Neuronal stem cell (in vitro differentiated cells): ENCODE measurements at regions not wholly inside any gene's neighbourhood (a gene's known extent, or its start where the extent isn't known, plus 50 kb on each side); places are given as distances from the start of the nearest gene placed in this dataset.

Experiments used
- DNase-seq: peaks from one replicate; pipeline ENCODE4 v3.0.0-alpha.2; 2013; ENCODE audit warnings: low spot score
- H2AFZ ChIP-seq: one replicate; pipeline ENCODE4 v1.6.1; 2013; ENCODE audit warnings: mild to moderate bottlenecking, low read length, inconsistent platforms
- H2AK5ac ChIP-seq: 2 replicates; pipeline ENCODE4 v1.6.1; 2013; ENCODE audit warnings: low read depth, mild to moderate bottlenecking, inconsistent platforms, low read length, moderate library complexity, mixed read lengths
- H2BK120ac ChIP-seq: 2 replicates; pipeline ENCODE4 v1.6.1; 2013; ENCODE audit warnings: low read depth, mild to moderate bottlenecking, inconsistent platforms, low read length, moderate library complexity, mixed read lengths
- H2BK12ac ChIP-seq: one replicate; pipeline ENCODE4 v1.6.1; 2013; ENCODE audit warnings: low read length, inconsistent platforms
- H2BK15ac ChIP-seq: 2 replicates; pipeline ENCODE4 v1.6.1; 2013; ENCODE audit warnings: mild to moderate bottlenecking, low read length, inconsistent platforms, mixed read lengths
- H2BK5ac ChIP-seq: one replicate; pipeline ENCODE4 v1.6.1; 2013; ENCODE audit warnings: inconsistent platforms, mild to moderate bottlenecking, low read length, moderate library complexity
- H3K14ac ChIP-seq: one replicate; pipeline ENCODE4 v1.6.1; 2013; ENCODE audit warnings: low read length, inconsistent platforms
- H3K18ac ChIP-seq: 2 replicates; pipeline ENCODE4 v1.6.1; 2013; ENCODE audit warnings: low read length, inconsistent platforms
- H3K23ac ChIP-seq: 2 replicates; pipeline ENCODE4 v1.6.1; 2013; ENCODE audit warnings: low read depth, mild to moderate bottlenecking, mixed read lengths, low read length, inconsistent platforms; ENCODE audit not compliant: poor library complexity
- H3K27ac ChIP-seq: replicated peaks from 3 replicates; pipeline ENCODE4 v1.5.1; 2013; ENCODE audit warnings: low read length, inconsistent platforms
- H3K27me3 ChIP-seq, 3 experiments: 2 replicates each; pipeline ENCODE4 v1.6.1; 2013; ENCODE audit warnings: low read length in 3 of 3, mild to moderate bottlenecking in 2 of 3, inconsistent platforms in 1 of 3, low read depth in 1 of 3, mixed read lengths in 1 of 3, moderate library complexity in 1 of 3; ENCODE audit not compliant: control insufficient read depth in 3 of 3, insufficient read depth in 3 of 3
- H3K36me3 ChIP-seq, 2 donors: replicated peaks in 1 of 2; 2 replicates each; pipeline ENCODE4 v1.6.1; 2013; ENCODE audit warnings: low read length in 2 of 2; ENCODE audit not compliant: control insufficient read depth in 2 of 2, insufficient read depth in 2 of 2
- H3K4ac ChIP-seq: 2 replicates; pipeline ENCODE4 v1.6.1; 2013; ENCODE audit warnings: inconsistent platforms, mild to moderate bottlenecking, low read length, moderate library complexity
- H3K4me1 ChIP-seq, 2 donors: 1 replicate in 1 of 2; 2 replicates in 1 of 2; pipeline ENCODE4 v1.6.1; 2013; ENCODE audit warnings: low read length in 2 of 2, low read depth in 1 of 2; ENCODE audit not compliant: control insufficient read depth in 2 of 2, insufficient read depth in 1 of 2
- H3K4me2 ChIP-seq: one replicate; pipeline ENCODE4 v1.6.1; 2013; ENCODE audit warnings: mild to moderate bottlenecking, low read length, inconsistent platforms; ENCODE audit not compliant: insufficient read depth, poor library complexity, severe bottlenecking
- H3K4me3 ChIP-seq, 2 donors: 2 replicates each; pipeline ENCODE4 v1.5.1; 2013; ENCODE audit warnings: low read length in 2 of 2, mild to moderate bottlenecking in 2 of 2, inconsistent platforms in 1 of 2, moderate library complexity in 1 of 2
- H3K79me1 ChIP-seq: one replicate; pipeline ENCODE4 v1.6.1; 2013; ENCODE audit warnings: low read depth, mild to moderate bottlenecking, inconsistent platforms, low read length, moderate library complexity
- H3K9ac ChIP-seq: one replicate; pipeline ENCODE4 v1.6.1; 2013; ENCODE audit warnings: mild to moderate bottlenecking, low read depth, low read length, inconsistent platforms; ENCODE audit not compliant: poor library complexity
- H3K9me3 ChIP-seq, 2 donors: replicated peaks in 1 of 2; 2 replicates each; pipeline versions ENCODE3 to v1.6.1; 2013; ENCODE audit warnings: low read length in 2 of 2, mild to moderate bottlenecking in 2 of 2, inconsistent platforms in 1 of 2, low read depth in 1 of 2, mixed read lengths in 1 of 2, moderate library complexity in 1 of 2; ENCODE audit not compliant: control insufficient read depth in 2 of 2, insufficient read depth in 1 of 2
- H4K8ac ChIP-seq: one replicate; pipeline ENCODE4 v1.6.1; 2013; ENCODE audit warnings: low read depth, mild to moderate bottlenecking, inconsistent platforms, low read length, moderate library complexity
- H4K91ac ChIP-seq: one replicate; pipeline ENCODE4 v1.6.1; 2013; ENCODE audit warnings: low read length, low read depth, mild to moderate bottlenecking, inconsistent platforms; ENCODE audit not compliant: poor library complexity
- whole genome bisulfite sequencing, 2 donors: extraction: QIAGEN DNeasy Blood & Tissue Kit; methylation state at CpG; one replicate each; pipeline ENCODE4 v1.1.7; 2013; ENCODE audit warnings: missing lambda C conversion rate in 2 of 2, mixed read lengths in 1 of 2; ENCODE audit not compliant: insufficient read length in 2 of 2, insufficient replicate concordance in 1 of 2; ENCODE audit errors: extremely low coverage in 2 of 2; 5-methylcytosine and 5-hydroxymethylcytosine counted together

GRCh38 chr1:157235307-157235706 lies 97.1 kb upstream of the ETV3 start:
- Histone ChIP-seq H2BK15ac (no peak overlapping the region), H3K4me3 (no peak overlapping the region), H3K27ac (no peak overlapping the region), H3K4ac (no peak overlapping the region), H2AFZ (no peak overlapping the region), H3K36me3 (no peaks in the 10 kb centered on the region), H3K4me1 (no peaks in the 10 kb centered on the region), H3K4me2 (no peak overlapping the region), H3K18ac (no peak overlapping the region), H2AK5ac (no peak overlapping the region), H2BK120ac (no peak overlapping the region), H4K8ac (no peak overlapping the region), H4K91ac (no peak overlapping the region), H3K23ac (no peak overlapping the region), H3K14ac (no peak overlapping the region), H3K9ac (no peak overlapping the region), H2BK12ac (no peak overlapping the region), H2BK5ac (no peak overlapping the region), H3K9me3 (no peaks in the 10 kb centered on the region), H3K79me1 (no peaks in the 10 kb centered on the region), H3K27me3 (peaks cover 0 to 10% (median 0%) of the 10 kb centered on the region in 3 experiments)
- no peak for DNase-seq
- no CpG with 5 or more reads among the region's 4 CpGs for WGBS, 2 donors

- Histone ChIP-seq H3K14ac (no peak overlapping the region), H3K4me2 (no peak overlapping the region), H3K79me1 (no peaks in the 10 kb centered on the region), H3K23ac (no peak overlapping the region), H3K27ac (no peak overlapping the region), H3K4me1 (no peaks in the 10 kb centered on the region), H2AK5ac (no peak overlapping the region), H2BK12ac (no peak overlapping the region), H3K4me3 (no peak overlapping the region), H3K9me3 (no peaks in the 10 kb centered on the region), H3K9ac (no peak overlapping the region), H4K8ac (no peak overlapping the region), H2BK5ac (no peak overlapping the region), H3K4ac (no peak overlapping the region), H3K27me3 (peaks cover 0 to 10% (median 0%) of the 10 kb centered on the region in 3 experiments), H3K36me3 (no peaks in the 10 kb centered on the region), H2BK120ac (no peak overlapping the region), H2AFZ (no peak overlapping the region), H3K18ac (no peak overlapping the region), H2BK15ac (no peak overlapping the region), H4K91ac (no peak overlapping the region)
- no peak for DNase-seq
- no CpG with 5 or more reads among the region's 3 CpGs for WGBS, 2 donors
These were observed 96.6 kb upstream of the ETV3 start for GRCh38 chr1:157234705-157235273.

GRCh38 chr1:157233131-157233530 lies 94.9 kb upstream of the ETV3 start:
- DNase-seq: no peak

GRCh38 chr1:157231846-157232525 lies 93.8 kb upstream of the ETV3 start:
- no CpG with 5 or more reads among the region's 4 CpGs for WGBS, 2 donors
- H2AK5ac ChIP-seq: no peak overlapping the region
- H4K8ac ChIP-seq: no peak overlapping the region
- no peak overlapping the region for H3K14ac ChIP-seq
- DNase-seq: no peak
- H4K91ac ChIP-seq: no peak overlapping the region
- H2BK15ac ChIP-seq: no peak overlapping the region
- H3K23ac ChIP-seq: no peak overlapping the region
- no peak overlapping the region for H2BK5ac ChIP-seq
- no peak overlapping the region for H2AFZ ChIP-seq
- H3K9ac ChIP-seq: no peak overlapping the region
- peaks cover 0 to 2% of the 10 kb centered on the region in 2 donors for H3K9me3 ChIP-seq
- no peaks in the 10 kb centered on the region for H3K36me3 ChIP-seq
- H3K4ac ChIP-seq: no peak overlapping the region
- no peaks in the 10 kb centered on the region for H3K79me1 ChIP-seq
- H3K27me3 ChIP-seq: peaks cover 0 to 12% (median 0%) of the 10 kb centered on the region in 3 experiments
- no peak overlapping the region for H3K4me2 ChIP-seq
- no peak overlapping the region for H3K27ac ChIP-seq
- no peak overlapping the region for H3K4me3 ChIP-seq
- H2BK12ac ChIP-seq: no peak overlapping the region
- no peak overlapping the region for H2BK120ac ChIP-seq
- H3K18ac ChIP-seq: no peak overlapping the region
- no peaks in the 10 kb centered on the region for H3K4me1 ChIP-seq

More at GRCh38 chr1:157233131-157233530, 94.9 kb upstream of the ETV3 start:
- no peaks in the 10 kb centered on the region for H3K36me3 ChIP-seq
- H3K27me3 ChIP-seq: peaks cover 0 to 12% (median 0%) of the 10 kb centered on the region in 3 experiments
- H2AFZ ChIP-seq: no peak overlapping the region
- no peak overlapping the region for H2BK12ac ChIP-seq
- no peak overlapping the region for H3K9ac ChIP-seq
- H3K27ac ChIP-seq: no peak overlapping the region
- H3K79me1 ChIP-seq: no peaks in the 10 kb centered on the region
- no peak overlapping the region for H3K4me3 ChIP-seq
- H4K91ac ChIP-seq: no peak overlapping the region
- no CpG with 5 or more reads among the region's 1 CpG for WGBS, 2 donors
- H3K9me3 ChIP-seq: peaks cover 0 to 2% of the 10 kb centered on the region in 2 donors
- H3K4me2 ChIP-seq: no peak overlapping the region
- no peak overlapping the region for H4K8ac ChIP-seq
- no peak overlapping the region for H2BK120ac ChIP-seq
- H3K18ac ChIP-seq: no peak overlapping the region
- no peak overlapping the region for H2BK5ac ChIP-seq
- H3K4ac ChIP-seq: no peak overlapping the region
- H3K23ac ChIP-seq: no peak overlapping the region
- no peak overlapping the region for H2AK5ac ChIP-seq
- H2BK15ac ChIP-seq: no peak overlapping the region
- H3K4me1 ChIP-seq: no peaks in the 10 kb centered on the region
- no peak overlapping the region for H3K14ac ChIP-seq
